Esophagus squamous epithelium (tissue), 4 donors: ENCODE measurements at regions not wholly inside any gene's neighbourhood (a gene's known extent, or its start where the extent isn't known, plus 50 kb on each side); places are given as distances from the start of the nearest gene placed in this dataset.

Experiments
- POLR2A ChIP-seq, 4 donors: fragments of 450-650 bp; IDR thresholded peaks; one replicate each; pipeline ENCODE4 v1.6.1; 2017; ENCODE audit warnings: antibody characterized with exemption in 4 of 4, mild to moderate bottlenecking in 4 of 4, moderate library complexity in 3 of 4
- TF ChIP-seq, protein P1 (sequence below), 6 experiments: fragments of 450-650 bp in 4 of 6; fragments of 200-600 bp in 2 of 6; sonication (generic) in 2 of 6; IDR thresholded peaks; one replicate each; pipeline ENCODE4 v1.5.1; 2016 to 2019; ENCODE audit warnings: antibody characterized with exemption in 6 of 6, mild to moderate bottlenecking in 4 of 6, moderate library complexity in 4 of 6

DNA sequence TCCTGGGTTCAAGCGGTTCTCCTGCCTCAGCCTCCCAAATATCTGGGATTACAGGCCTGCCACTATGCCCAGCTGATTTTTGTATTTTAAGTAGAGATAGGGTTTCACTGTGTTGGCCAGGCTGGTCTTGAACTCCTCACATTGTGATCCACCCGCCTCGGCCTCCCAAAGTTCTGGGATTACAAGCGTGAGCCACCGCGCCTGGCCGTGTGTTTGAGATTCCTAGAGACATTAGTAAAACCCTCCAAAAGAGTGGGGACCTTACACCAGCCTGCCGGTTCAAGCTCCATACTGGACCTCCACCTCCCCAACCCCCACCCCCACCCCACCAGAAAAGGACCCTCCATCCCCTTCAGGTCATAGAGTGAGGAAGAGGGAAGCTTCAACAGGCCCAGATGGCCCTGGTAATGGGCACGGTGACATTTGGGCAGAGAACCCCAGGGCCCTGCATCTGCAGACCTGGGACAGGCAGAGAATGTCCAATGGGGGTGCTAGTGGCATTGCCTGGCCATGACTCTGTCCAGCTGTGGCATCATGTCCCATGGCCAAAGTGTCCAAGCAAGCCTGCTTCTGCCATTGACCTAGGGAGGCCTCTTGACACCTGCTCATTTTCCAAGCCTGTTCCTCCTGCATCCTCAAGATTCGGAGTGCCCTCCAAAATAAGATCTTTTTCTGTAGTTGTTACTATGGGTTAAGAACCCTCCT is 108.9 kb upstream of the KLF13 start:
- TF ChIP-seq, protein P1, sequence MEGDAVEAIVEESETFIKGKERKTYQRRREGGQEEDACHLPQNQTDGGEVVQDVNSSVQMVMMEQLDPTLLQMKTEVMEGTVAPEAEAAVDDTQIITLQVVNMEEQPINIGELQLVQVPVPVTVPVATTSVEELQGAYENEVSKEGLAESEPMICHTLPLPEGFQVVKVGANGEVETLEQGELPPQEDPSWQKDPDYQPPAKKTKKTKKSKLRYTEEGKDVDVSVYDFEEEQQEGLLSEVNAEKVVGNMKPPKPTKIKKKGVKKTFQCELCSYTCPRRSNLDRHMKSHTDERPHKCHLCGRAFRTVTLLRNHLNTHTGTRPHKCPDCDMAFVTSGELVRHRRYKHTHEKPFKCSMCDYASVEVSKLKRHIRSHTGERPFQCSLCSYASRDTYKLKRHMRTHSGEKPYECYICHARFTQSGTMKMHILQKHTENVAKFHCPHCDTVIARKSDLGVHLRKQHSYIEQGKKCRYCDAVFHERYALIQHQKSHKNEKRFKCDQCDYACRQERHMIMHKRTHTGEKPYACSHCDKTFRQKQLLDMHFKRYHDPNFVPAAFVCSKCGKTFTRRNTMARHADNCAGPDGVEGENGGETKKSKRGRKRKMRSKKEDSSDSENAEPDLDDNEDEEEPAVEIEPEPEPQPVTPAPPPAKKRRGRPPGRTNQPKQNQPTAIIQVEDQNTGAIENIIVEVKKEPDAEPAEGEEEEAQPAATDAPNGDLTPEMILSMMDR (IDR thresholded peaks at IDR 0.05): no peak
- TF ChIP-seq POLR2A (IDR thresholded peaks at IDR 0.05): no peak
